Transverse colon (tissue), 4 donors: ENCODE measurements at regions not wholly inside any gene's neighbourhood (a gene's known extent, or its start where the extent isn't known, plus 50 kb on each side); places are given as distances from the start of the nearest gene placed in this dataset.
"Not testable (repeated sequence)": the region's sequence is repeated elsewhere in the genome, so short reads cannot be mapped to it uniquely, and the experiment has no call there.

ENCODE experiments used
- DNase-seq: peaks from one replicate; pipeline ENCODE4 v3.0.0-alpha.2; 2019
- H3K27ac ChIP-seq, 4 donors: fragments of 200-600 bp; sonication (generic); 2 replicates each; pipeline ENCODE4 v1.5.1; 2016 to 2018; ENCODE audit warnings: inconsistent platforms in 4 of 4
- H3K27me3 ChIP-seq: fragments of 200-600 bp; sonication (generic); 2 replicates; pipeline ENCODE4 v1.5.1; 2017; ENCODE audit warnings: inconsistent platforms
- H3K36me3 ChIP-seq, 4 donors: fragments of 200-600 bp; sonication (generic); 2 replicates each; pipeline ENCODE4 v1.5.1; 2017 to 2019; ENCODE audit warnings: inconsistent platforms in 4 of 4
- H3K4me1 ChIP-seq, 4 donors: fragments of 200-600 bp; sonication (generic); 2 replicates each; pipeline ENCODE4 v1.5.1; 2017 to 2020; ENCODE audit warnings: inconsistent platforms in 4 of 4
- H3K4me3 ChIP-seq, 4 donors: fragments of 200-600 bp; sonication (generic); 1 replicate in 1 of 4; 2 replicates in 3 of 4; pipeline versions ENCODE4 v1.5.1 to v1.6.1; 2017 to 2019; ENCODE audit warnings: inconsistent platforms in 4 of 4
- H3K9me3 ChIP-seq, 2 donors: fragments of 200-600 bp; sonication (generic); 2 replicates each; pipeline ENCODE4 v1.5.1; 2017 to 2019; ENCODE audit warnings: inconsistent platforms in 2 of 2
- CTCF ChIP-seq, 5 experiments: fragments of 200-600 bp in 3 of 5; fragments of 450-650 bp in 2 of 5; sonication (generic) in 3 of 5; IDR thresholded peaks; 1 replicate in 2 of 5; 2 replicates in 3 of 5; pipeline ENCODE4 v1.5.1; 2016 to 2017; ENCODE audit warnings: antibody characterized with exemption in 5 of 5, inconsistent platforms in 3 of 5, mild to moderate bottlenecking in 2 of 5, moderate library complexity in 1 of 5
- EP300 ChIP-seq: sonication (generic); formaldehyde crosslinking; IDR thresholded peaks from one replicate; pipeline ENCODE4 v1.6.1; 2017; ENCODE audit warnings: antibody characterized with exemption, low read depth
- POLR2A ChIP-seq: fragments of 450-650 bp; IDR thresholded peaks from one replicate; pipeline ENCODE4 v1.6.1; 2016; ENCODE audit warnings: antibody characterized with exemption, mild to moderate bottlenecking, moderate library complexity
- POLR2AphosphoS5 ChIP-seq, 3 donors: sonication (generic); formaldehyde crosslinking; IDR thresholded peaks; one replicate each; pipeline ENCODE4 v1.6.1; 2016; ENCODE audit warnings: antibody characterized with exemption in 3 of 3
- WGBS, 2 donors: methylation state at CpG; one replicate each; pipeline ENCODE4 v1.1.5; 2018; ENCODE audit warnings: low coverage in 1 of 2; 5-methylcytosine and 5-hydroxymethylcytosine counted together
- in situ Hi-C, 4 donors: fragments of 200-750 bp; cut with MboI; loops; one replicate each; pipeline versions ENCODE4 v1.15.0 to v1.15.1; 2017; ENCODE audit warnings: low sequenced_read_pairs in 3 of 4, low pct_ligation_motif_present in 1 of 4, low pct_unique_long_range_greater_than_20kb in 1 of 4
- intact Hi-C: fragments of 100-400 bp; cut with DNase I; formaldehyde crosslinking; loops from one replicate; pipeline ENCODE4 v1.15.1; 2023; ENCODE audit warnings: low total_unique reads

- no peak for DNase-seq
- Histone ChIP-seq H3K4me1 (no peaks in the 10 kb centered on the region), H3K27me3 (no peaks in the 10 kb centered on the region), H3K36me3 (no peaks in the 10 kb centered on the region), H3K9me3 (no peaks in the 10 kb centered on the region), H3K27ac (no peak overlapping the region), H3K4me3 (no peak overlapping the region)
- intact Hi-C loops (no loop called here), in situ Hi-C loops (no loop called here)
- WGBS, 2 donors = 60 to 90% methylated on average over 2 to 8 of the region's 8 CpGs
- TF ChIP-seq EP300 = no peak
- TF ChIP-seq POLR2AphosphoS5 (IDR thresholded peaks at IDR 0.05) = no peak
- TF ChIP-seq POLR2A = no peak
These were observed 177.3 kb downstream of the BANP start for GRCh38 chr16:88128556-88128955.

- in situ Hi-C loops, DNase-seq, H3K9me3 ChIP-seq, H3K4me1 ChIP-seq, H3K4me3 ChIP-seq, H3K27ac ChIP-seq, intact Hi-C loops, H3K36me3 ChIP-seq, H3K27me3 ChIP-seq: not testable (repeated sequence)
- 81% methylated on average over 13 of the region's 13 CpGs; no CpG with 5 or more reads in 1 of the 2 donors for WGBS, 2 donors
These were observed 177.9 kb downstream of the BANP start for GRCh38 chr16:88129133-88129532.

- H3K4me3 ChIP-seq = no peak overlapping the region
- 89 to 95% methylated on average over 4 to 22 of the region's 22 CpGs for WGBS, 2 donors
- no peak for TF ChIP-seq CTCF (IDR thresholded peaks at IDR 0.05)
- no peak for TF ChIP-seq POLR2AphosphoS5 (IDR thresholded peaks at IDR 0.05)
- no peak for TF ChIP-seq EP300
- no peak for TF ChIP-seq POLR2A
- no peaks in the 10 kb centered on the region for H3K4me1 ChIP-seq
- in situ Hi-C loops (no loop called here), intact Hi-C loops (no loop called here)
- no peaks in the 10 kb centered on the region for H3K27me3 ChIP-seq
- H3K9me3 ChIP-seq = no peaks in the 10 kb centered on the region
- DNase-seq = no peak
- H3K27ac ChIP-seq = no peak overlapping the region
- no peaks in the 10 kb centered on the region for H3K36me3 ChIP-seq
These were observed 178.8 kb downstream of the BANP start for GRCh38 chr16:88130016-88130415.

- no peak for DNase-seq
- Histone ChIP-seq H3K4me1 (no peaks in the 10 kb centered on the region), H3K36me3 (no peaks in the 10 kb centered on the region), H3K4me3 (no peak overlapping the region), H3K27ac (no peak overlapping the region), H3K9me3 (no peaks in the 10 kb centered on the region), H3K27me3 (no peaks in the 10 kb centered on the region)
- WGBS, 2 donors = 92 to 94% methylated on average over 21 to 36 of the region's 36 CpGs
- in situ Hi-C loops = no loop called here
- TF ChIP-seq POLR2A (no peak), EP300 (no peak), CTCF (IDR thresholded peaks at IDR 0.05) (no peak), POLR2AphosphoS5 (IDR thresholded peaks at IDR 0.05) (no peak)
- intact Hi-C loops = no loop called here
These were observed 179.4 kb downstream of the BANP start for GRCh38 chr16:88130681-88131080.

- in situ Hi-C loops = no loop called here
- H3K27ac ChIP-seq = no peak overlapping the region
- H3K27me3 ChIP-seq = no peaks in the 10 kb centered on the region
- WGBS, 2 donors = 55 to 95% methylated on average over 4 to 15 of the region's 15 CpGs
- H3K36me3 ChIP-seq = no peaks in the 10 kb centered on the region
- TF ChIP-seq POLR2A (no peak), EP300 (no peak), POLR2AphosphoS5 (IDR thresholded peaks at IDR 0.05) (no peak), CTCF (IDR thresholded peaks at IDR 0.05) (no peak)
- H3K9me3 ChIP-seq = no peaks in the 10 kb centered on the region
- intact Hi-C loops = no loop called here
- H3K4me3 ChIP-seq = no peak overlapping the region
- DNase-seq = no peak
- no peaks in the 10 kb centered on the region for H3K4me1 ChIP-seq
These were observed 180.0 kb downstream of the BANP start for GRCh38 chr16:88131256-88131655.
